OCI-LY1 (cell line): ENCODE measurements at regions not wholly inside any gene's neighbourhood (a gene's known extent, or its start where the extent isn't known, plus 50 kb on each side); places are given as distances from the start of the nearest gene placed in this dataset.

Source experiments
- H2AFZ ChIP-seq: fragments of 200-600 bp; sonication (generic), shearing (Covaris generic); 2 replicates; pipeline ENCODE4 v1.6.0; 2014; ENCODE audit warnings: antibody characterized with exemption, mild to moderate bottlenecking, low read length
- H3F3A ChIP-seq: fragments of 200-600 bp; sonication (generic), shearing (Covaris generic); 2 replicates; pipeline ENCODE4 v1.6.0; 2014; ENCODE audit warnings: mild to moderate bottlenecking, antibody characterized with exemption, low read length, moderate library complexity; ENCODE audit not compliant: insufficient read depth
- H3K27ac ChIP-seq: fragments of 200-600 bp; sonication (generic); 2 replicates; pipeline ENCODE4 v1.5.1; 2014; ENCODE audit warnings: low read length, mixed run types, mild to moderate bottlenecking, low read depth; ENCODE audit not compliant: poor library complexity, severe bottlenecking
- H3K27me3 ChIP-seq: fragments of 200-600 bp; sonication (generic); 2 replicates; pipeline ENCODE4 v1.6.0; 2014; ENCODE audit warnings: antibody characterized with exemption, mild to moderate bottlenecking, low read length, moderate library complexity; ENCODE audit not compliant: insufficient read depth
- H3K36me3 ChIP-seq: fragments of 200-600 bp; sonication (generic); 2 replicates; pipeline ENCODE4 v1.6.1; 2014; ENCODE audit warnings: mild to moderate bottlenecking, antibody characterized with exemption, low read length, moderate library complexity, mixed read lengths; ENCODE audit not compliant: insufficient read depth
- H3K4me1 ChIP-seq: fragments of 200-600 bp; sonication (generic); 2 replicates; pipeline ENCODE4 v1.5.1; 2014; ENCODE audit warnings: mild to moderate bottlenecking, low read length, moderate library complexity; ENCODE audit not compliant: insufficient read depth, severe bottlenecking
- H3K4me2 ChIP-seq: fragments of 200-600 bp; sonication (generic), shearing (Covaris generic); 2 replicates; pipeline ENCODE4 v1.6.1; 2014; ENCODE audit warnings: low read length
- H3K4me3 ChIP-seq: fragments of 200-600 bp; sonication (generic); 2 replicates; pipeline ENCODE4 v1.5.1; 2014; ENCODE audit warnings: low read length, low read depth, mild to moderate bottlenecking, mixed read lengths; ENCODE audit not compliant: poor library complexity, severe bottlenecking
- H3K79me2 ChIP-seq: fragments of 200-600 bp; shearing (Covaris generic); 2 replicates; pipeline ENCODE4 v1.6.1; 2016; ENCODE audit warnings: mixed run types, low read length, mixed read lengths; ENCODE audit not compliant: insufficient read depth
- H3K9ac ChIP-seq: fragments of 200-600 bp; sonication (generic), shearing (Covaris generic); 2 replicates; pipeline ENCODE4 v1.6.1; 2014; ENCODE audit warnings: mild to moderate bottlenecking, low read length, mixed read lengths
- H3K9me2 ChIP-seq: fragments of 200-600 bp; sonication (generic), shearing (Covaris generic); 2 replicates; pipeline ENCODE4 v1.6.1; 2014; ENCODE audit warnings: low read depth, mild to moderate bottlenecking, low read length, mixed read lengths
- H3K9me3 ChIP-seq: fragments of 200-600 bp; shearing (Covaris generic); 2 replicates; pipeline ENCODE4 v1.6.1; 2014; ENCODE audit warnings: low read length, mixed read lengths
- H4K20me1 ChIP-seq: fragments of 200-600 bp; sonication (generic), shearing (Covaris generic); 2 replicates; pipeline ENCODE4 v1.6.0; 2016; ENCODE audit warnings: mild to moderate bottlenecking, low read length; ENCODE audit not compliant: insufficient read depth
- CTCF ChIP-seq: fragments of 200-600 bp; sonication (generic), shearing (Covaris generic); IDR thresholded peaks from 2 replicates; pipeline ENCODE4 v1.5.1; 2017; ENCODE audit warnings: mild to moderate bottlenecking, antibody characterized with exemption, low read length, moderate library complexity, mixed read lengths
- EZH2 ChIP-seq: fragments of 200-600 bp; sonication (generic), shearing (Covaris generic); IDR thresholded peaks from 2 replicates; pipeline ENCODE4 v1.8.0; 2017; ENCODE audit warnings: borderline replicate concordance, mixed run types, mild to moderate bottlenecking, antibody characterized with exemption, low read length, moderate library complexity, mixed read lengths

GRCh38 chr14:76963372-76963771 lies 65.1 kb downstream of the IRF2BPL start:
- Histone ChIP-seq H3K36me3 (no peaks in the 10 kb centered on the region), H3K9me3 (no peaks in the 10 kb centered on the region), H3K9ac (no peak overlapping the region), H3K4me2 (no peak overlapping the region), H3K79me2 (no peaks in the 10 kb centered on the region), H4K20me1 (no peaks in the 10 kb centered on the region), H3K9me2 (no peaks in the 10 kb centered on the region), H3F3A (no peaks in the 10 kb centered on the region), H2AFZ (no peak overlapping the region), H3K4me3 (no peak overlapping the region), H3K27me3 (peaks cover 4% of the 10 kb centered on the region; the same call in 1 of the 2 replicates), H3K4me1 (peaks cover 15% of the 10 kb centered on the region), H3K27ac (no peak overlapping the region)
- TF ChIP-seq CTCF (no peak), EZH2 (no peak)

DNA sequence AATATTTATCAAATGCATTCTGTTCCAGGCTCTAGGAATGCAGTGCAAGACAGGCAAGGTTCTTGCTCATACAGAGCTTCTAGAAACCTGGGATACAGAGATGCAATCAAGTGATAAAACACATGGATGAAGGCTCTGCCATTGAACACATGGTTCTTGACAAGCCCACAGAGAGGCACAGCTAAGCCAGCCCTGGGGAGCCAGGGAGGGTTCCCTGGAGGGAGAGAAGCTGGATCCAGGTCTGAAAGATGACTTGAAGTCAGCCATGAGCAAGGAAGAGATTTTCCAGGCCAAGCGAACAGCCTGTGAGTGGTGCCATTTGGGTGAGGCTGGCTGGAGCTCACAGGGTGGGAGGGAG lies 66.2 kb downstream of the IRF2BPL start:
- no peak overlapping the region for H3K9ac ChIP-seq
- no peaks in the 10 kb centered on the region for H3K9me3 ChIP-seq
- peak overlapping the region; percentile 58 for H3K4me3 ChIP-seq
- H3K9me2 ChIP-seq, result no peaks in the 10 kb centered on the region
- no peaks in the 10 kb centered on the region for H3K79me2 ChIP-seq
- peaks cover 4% of the 10 kb centered on the region; the same call in 1 of the 2 replicates for H3K27me3 ChIP-seq
- no peak overlapping the region for H3K27ac ChIP-seq
- H3K4me1 ChIP-seq, result peaks cover 15% of the 10 kb centered on the region
- H3F3A ChIP-seq, result no peaks in the 10 kb centered on the region
- H3K4me2 ChIP-seq, result peak overlapping the region; percentile 73
- TF ChIP-seq CTCF, result no peak
- TF ChIP-seq EZH2, result no peak
- H4K20me1 ChIP-seq, result no peaks in the 10 kb centered on the region
- H2AFZ ChIP-seq, result no peak overlapping the region
- H3K36me3 ChIP-seq, result no peaks in the 10 kb centered on the region

DNA sequence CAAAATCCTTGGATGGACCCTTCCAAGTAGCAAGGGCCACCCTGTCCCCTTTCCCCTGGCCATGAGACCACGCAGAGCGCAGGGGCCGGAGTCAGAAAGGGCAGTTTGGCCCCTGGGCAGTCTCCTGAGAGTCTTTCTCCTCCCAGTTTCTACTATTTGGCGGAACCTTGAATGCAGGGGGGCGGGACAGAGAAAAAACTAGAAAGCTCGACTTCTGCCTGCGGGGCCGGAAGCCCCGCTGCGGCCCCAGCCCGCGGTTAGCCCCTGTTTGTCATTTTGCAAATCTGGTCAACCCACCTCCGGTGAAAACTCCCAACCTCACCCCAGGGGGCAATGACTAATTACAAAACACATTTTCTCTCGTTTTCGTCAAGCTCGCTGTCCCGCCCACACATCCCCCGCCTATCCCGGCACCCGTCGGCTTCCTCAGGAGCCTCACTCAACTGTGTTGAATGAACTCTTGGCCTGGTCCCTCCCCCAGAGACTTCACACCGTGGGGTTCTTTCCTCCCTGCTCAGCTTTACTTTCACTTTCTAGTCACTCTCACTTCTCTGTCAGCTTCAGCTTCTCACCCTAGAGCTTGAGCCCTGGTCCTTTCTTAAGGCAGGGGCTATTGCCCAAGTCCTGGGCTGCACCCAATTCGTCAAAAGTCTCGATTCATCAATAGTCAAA lies 66.7 kb downstream of the IRF2BPL start:
- Histone ChIP-seq H3K36me3 (no peaks in the 10 kb centered on the region), H3K4me3 (peak overlapping the region; percentile 58), H3K9ac (no peak overlapping the region), H3K27ac (no peak overlapping the region), H3F3A (no peaks in the 10 kb centered on the region), H3K9me3 (no peaks in the 10 kb centered on the region), H3K79me2 (no peaks in the 10 kb centered on the region), H3K9me2 (no peaks in the 10 kb centered on the region), H3K4me1 (peaks cover 19% of the 10 kb centered on the region), H2AFZ (no peak overlapping the region), H3K4me2 (peak overlapping the region; percentile 73), H4K20me1 (no peaks in the 10 kb centered on the region), H3K27me3 (peaks cover 4% of the 10 kb centered on the region; the same call in 1 of the 2 replicates)
- TF ChIP-seq EZH2 (no peak), CTCF (no peak)
